GM23248 (cell line): ENCODE measurements at regions not wholly inside any gene's neighbourhood (a gene's known extent, or its start where the extent isn't known, plus 50 kb on each side); places are given as distances from the start of the nearest gene placed in this dataset.

Experiments
- DNase-seq: peaks from one replicate; pipeline ENCODE4 v3.0.0-alpha.2; 2015
- H2AFZ ChIP-seq: fragments of 200-600 bp; sonication (generic); 2 replicates; pipeline ENCODE4 v1.6.1; 2016; ENCODE audit warnings: antibody characterized with exemption
- H3F3A ChIP-seq: fragments of 200-600 bp; sonication (generic); 2 replicates; pipeline ENCODE4 v1.6.1; 2016; ENCODE audit warnings: mild to moderate bottlenecking, antibody characterized with exemption, mixed run types; ENCODE audit not compliant: insufficient read depth
- H3K27ac ChIP-seq: fragments of 200-600 bp; sonication (generic); 2 replicates; pipeline ENCODE4 v1.5.1; 2016; ENCODE audit warnings: mild to moderate bottlenecking
- H3K27me3 ChIP-seq: fragments of 200-600 bp; sonication (generic); replicated peaks from 2 replicates; pipeline ENCODE4 v1.6.1; 2016; ENCODE audit warnings: mild to moderate bottlenecking; ENCODE audit not compliant: insufficient read depth
- H3K36me3 ChIP-seq: fragments of 200-600 bp; sonication (generic); 2 replicates; pipeline ENCODE4 v1.6.1; 2016; ENCODE audit warnings: low read depth, mild to moderate bottlenecking
- H3K4me1 ChIP-seq: fragments of 200-600 bp; sonication (generic); 2 replicates; pipeline ENCODE4 v1.6.1; 2016; ENCODE audit warnings: mild to moderate bottlenecking; ENCODE audit not compliant: insufficient read depth
- H3K4me2 ChIP-seq: fragments of 200-600 bp; sonication (generic); one replicate; pipeline ENCODE4 v1.6.1; 2016; ENCODE audit warnings: mild to moderate bottlenecking; ENCODE audit not compliant: unreplicated experiment
- H3K4me3 ChIP-seq: fragments of 200-600 bp; sonication (generic); 2 replicates; pipeline ENCODE4 v1.5.1; 2016; ENCODE audit warnings: mild to moderate bottlenecking
- H3K79me2 ChIP-seq: fragments of 200-600 bp; sonication (generic); 2 replicates; pipeline ENCODE4 v1.6.1; 2016; ENCODE audit warnings: mild to moderate bottlenecking; ENCODE audit not compliant: insufficient read depth
- H3K9ac ChIP-seq: fragments of 200-600 bp; sonication (generic); 2 replicates; pipeline ENCODE4 v1.6.1; 2016; ENCODE audit warnings: mild to moderate bottlenecking
- H3K9me2 ChIP-seq: fragments of 200-600 bp; sonication (generic); 2 replicates; pipeline ENCODE4 v1.6.1; 2016; ENCODE audit warnings: mixed run types, mild to moderate bottlenecking, moderate library complexity; ENCODE audit not compliant: insufficient read depth
- H3K9me3 ChIP-seq: fragments of 200-600 bp; sonication (generic); one replicate; pipeline ENCODE4 v1.6.1; 2017; ENCODE audit warnings: low read depth
- H4K20me1 ChIP-seq: fragments of 200-600 bp; sonication (generic); 2 replicates; pipeline ENCODE4 v1.6.0; 2016; ENCODE audit not compliant: insufficient read depth
- EZH2 ChIP-seq: fragments of 200-600 bp; sonication (generic); IDR thresholded peaks from 2 replicates; pipeline ENCODE4 v1.6.1; 2018; ENCODE audit warnings: antibody characterized with exemption, mild to moderate bottlenecking; ENCODE audit not compliant: insufficient read depth, poor library complexity, severe bottlenecking
- EZH2phosphoT487 ChIP-seq: fragments of 200-600 bp; sonication (generic); IDR thresholded peaks from 2 replicates; pipeline ENCODE4 v1.6.1; 2018; ENCODE audit warnings: antibody characterized with exemption, moderate library complexity, mild to moderate bottlenecking, low read depth; ENCODE audit not compliant: insufficient read depth
- WGBS, 2 experiments: methylation state at CpG; one replicate each; pipeline ENCODE4 v1.1.6; 2015 to 2017; ENCODE audit warnings: low lambda C conversion rate in 2 of 2, low coverage in 1 of 2; ENCODE audit errors: missing lambda C conversion rate in 2 of 2; 5-methylcytosine and 5-hydroxymethylcytosine counted together
- in situ Hi-C: fragments of 300-500 bp; cut with MboI; formaldehyde crosslinking; loops from 2 replicates; pipeline ENCODE4 v1.15.0; 2020

- no peak for TF ChIP-seq EZH2
- Histone ChIP-seq H3K36me3 (no peaks in the 10 kb centered on the region), H3F3A (no peaks in the 10 kb centered on the region), H3K27ac (no peak overlapping the region), H4K20me1 (no peaks in the 10 kb centered on the region), H3K4me3 (no peak overlapping the region), H3K9me2 (no peaks in the 10 kb centered on the region), H3K4me1 (no peaks in the 10 kb centered on the region), H3K9me3 (no peaks in the 10 kb centered on the region), H2AFZ (no peak overlapping the region), H3K9ac (no peak overlapping the region), H3K27me3 (peaks cover 36% of the 10 kb centered on the region), H3K79me2 (no peaks in the 10 kb centered on the region), H3K4me2 (no peak overlapping the region)
- 52 to 55% methylated on average over 5 of the region's 5 CpGs for WGBS, 2 experiments
- in situ Hi-C loops: loop anchor here (25.0 kb wide), 1 partner anchor 1101 kb away; no protein-coding TSS in a partner anchor
- DNase-seq: no peak
These were observed 450.0 kb downstream of the RASEF start for GRCh38 chr9:82612942-82613341.

- no peak overlapping the region for H3K27ac ChIP-seq
- peaks cover 32% of the 10 kb centered on the region for H3K27me3 ChIP-seq
- H3K4me1 ChIP-seq: no peaks in the 10 kb centered on the region
- no peak for DNase-seq
- H3K79me2 ChIP-seq: no peaks in the 10 kb centered on the region
- WGBS, 2 experiments: 45 to 65% methylated on average over 3 of the region's 3 CpGs
- no peaks in the 10 kb centered on the region for H3K9me3 ChIP-seq
- no peaks in the 10 kb centered on the region for H3K36me3 ChIP-seq
- TF ChIP-seq EZH2phosphoT487 (no peak), EZH2 (no peak)
- no peak overlapping the region for H3K4me3 ChIP-seq
- no peak overlapping the region for H3K9ac ChIP-seq
- H3K4me2 ChIP-seq: no peak overlapping the region
- no peaks in the 10 kb centered on the region for H4K20me1 ChIP-seq
- H3F3A ChIP-seq: no peaks in the 10 kb centered on the region
- H2AFZ ChIP-seq: no peak overlapping the region
- H3K9me2 ChIP-seq: no peaks in the 10 kb centered on the region
- in situ Hi-C loops: loop anchor here (25.0 kb wide), 1 partner anchor 1101 kb away; no protein-coding TSS in a partner anchor
These were observed 449.4 kb downstream of the RASEF start for GRCh38 chr9:82613498-82613897.

GRCh38 chr9:82616545-82616944 is 446.4 kb downstream of the RASEF start:
- TF ChIP-seq EZH2: no peak
- no peak for TF ChIP-seq EZH2phosphoT487
- Histone ChIP-seq H3K4me2 (no peak overlapping the region), H3K9me3 (no peaks in the 10 kb centered on the region), H3K4me3 (no peak overlapping the region), H3K36me3 (no peaks in the 10 kb centered on the region), H3F3A (no peaks in the 10 kb centered on the region), H3K27me3 (peaks cover 15% of the 10 kb centered on the region), H3K9me2 (no peaks in the 10 kb centered on the region), H3K79me2 (no peaks in the 10 kb centered on the region), H4K20me1 (no peaks in the 10 kb centered on the region; the same call in 1 of the 2 replicates), H3K9ac (no peak overlapping the region), H3K27ac (no peak overlapping the region), H3K4me1 (no peaks in the 10 kb centered on the region), H2AFZ (no peak overlapping the region)
- in situ Hi-C loops: loop anchor here (25.0 kb wide), 1 partner anchor 1104 kb away; no protein-coding TSS in a partner anchor
- 24 to 27% methylated on average over 3 of the region's 3 CpGs for WGBS, 2 experiments
- no peak for DNase-seq

GRCh38 chr9:82621447-82621846 is 441.5 kb downstream of the RASEF start:
- no peak overlapping the region for H3K4me2 ChIP-seq
- no peak overlapping the region for H3K27ac ChIP-seq
- no peak overlapping the region for H3K9ac ChIP-seq
- H3K4me1 ChIP-seq: no peaks in the 10 kb centered on the region
- in situ Hi-C loops: loop anchor here (25.0 kb wide), 1 partner anchor 1109 kb away; no protein-coding TSS in a partner anchor
- H3K9me3 ChIP-seq: no peaks in the 10 kb centered on the region
- DNase-seq: no peak
- peaks cover 3% of the 10 kb centered on the region; the same call in 1 of the 2 replicates for H3K27me3 ChIP-seq
- H3K79me2 ChIP-seq: no peaks in the 10 kb centered on the region
- no peaks in the 10 kb centered on the region for H3K9me2 ChIP-seq
- 35 to 41% methylated on average over 1 of the region's 1 CpG for WGBS, 2 experiments
- no peak overlapping the region for H2AFZ ChIP-seq
- no peak for TF ChIP-seq EZH2
- TF ChIP-seq EZH2phosphoT487: no peak
- no peaks in the 10 kb centered on the region for H3K36me3 ChIP-seq
- no peak overlapping the region for H3K4me3 ChIP-seq
- H3F3A ChIP-seq: no peaks in the 10 kb centered on the region
- no peaks in the 10 kb centered on the region; the same call in 1 of the 2 replicates for H4K20me1 ChIP-seq

- Histone ChIP-seq H3F3A (no peaks in the 10 kb centered on the region), H3K27me3 (no peaks in the 10 kb centered on the region), H3K9me2 (no peaks in the 10 kb centered on the region), H2AFZ (no peak overlapping the region), H3K36me3 (no peaks in the 10 kb centered on the region), H3K27ac (no peak overlapping the region), H3K4me1 (no peaks in the 10 kb centered on the region), H3K79me2 (no peaks in the 10 kb centered on the region), H3K4me2 (no peak overlapping the region), H3K9ac (no peak overlapping the region), H3K4me3 (no peak overlapping the region), H4K20me1 (no peaks in the 10 kb centered on the region), H3K9me3 (no peaks in the 10 kb centered on the region)
- in situ Hi-C loops: no loop called here
- TF ChIP-seq EZH2phosphoT487 (no peak), EZH2 (no peak)
- 14 to 28% methylated on average over 3 of the region's 3 CpGs for WGBS, 2 experiments
- no peak for DNase-seq
These were observed 425.6 kb downstream of the RASEF start for GRCh38 chr9:82637368-82637767.
